Testis (tissue), 2 donors: ENCODE measurements at regions not wholly inside any gene's neighbourhood (a gene's known extent, or its start where the extent isn't known, plus 50 kb on each side); places are given as distances from the start of the nearest gene placed in this dataset.

Experiments used
- POLR2A ChIP-seq: fragments of 450-650 bp; IDR thresholded peaks from one replicate; pipeline ENCODE4 v1.6.1; 2017; ENCODE audit warnings: antibody characterized with exemption, mild to moderate bottlenecking, moderate library complexity
- TF ChIP-seq, protein P1 (sequence below), 3 experiments: fragments of 450-650 bp in 2 of 3; fragments of 200-600 bp in 1 of 3; sonication (generic) in 1 of 3; IDR thresholded peaks; one replicate each; pipeline ENCODE4 v1.5.1; 2016 to 2019; ENCODE audit warnings: antibody characterized with exemption in 3 of 3, mild to moderate bottlenecking in 2 of 3, moderate library complexity in 1 of 3

DNA sequence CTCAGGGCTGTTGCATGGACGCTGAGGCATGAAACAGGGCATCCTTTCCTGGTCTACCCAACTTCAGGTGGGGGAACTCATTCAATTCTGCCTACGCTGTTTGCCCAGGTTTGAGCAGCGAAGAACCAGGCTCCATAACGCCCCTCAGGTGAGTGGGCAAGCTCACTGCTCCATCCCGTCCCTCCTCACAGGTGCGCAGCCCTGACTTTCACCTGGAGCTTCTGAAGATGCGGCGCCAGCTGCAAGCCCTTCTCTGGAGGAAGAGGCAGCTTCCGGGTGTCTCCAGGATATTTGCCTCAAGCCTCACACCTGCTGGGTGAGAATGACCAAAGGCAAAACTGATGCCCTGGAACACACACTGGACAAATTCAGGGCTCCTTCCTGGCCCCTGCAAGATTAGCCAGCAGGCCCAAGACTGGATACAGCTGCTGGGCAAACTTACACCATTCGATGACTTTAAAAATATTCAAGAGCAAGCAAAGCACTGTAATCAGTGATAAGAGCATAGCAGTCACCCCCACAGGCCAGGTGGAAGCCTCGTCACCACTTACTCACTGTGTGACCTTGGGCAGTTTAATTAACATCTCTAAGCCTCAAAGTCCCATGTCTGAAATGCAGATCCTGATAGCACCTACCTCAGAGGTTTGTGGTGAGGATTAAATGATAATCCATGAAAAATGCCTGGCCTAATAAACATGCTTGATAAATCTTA lies 97.7 kb downstream of the GYPC start:
- TF ChIP-seq, protein P1, sequence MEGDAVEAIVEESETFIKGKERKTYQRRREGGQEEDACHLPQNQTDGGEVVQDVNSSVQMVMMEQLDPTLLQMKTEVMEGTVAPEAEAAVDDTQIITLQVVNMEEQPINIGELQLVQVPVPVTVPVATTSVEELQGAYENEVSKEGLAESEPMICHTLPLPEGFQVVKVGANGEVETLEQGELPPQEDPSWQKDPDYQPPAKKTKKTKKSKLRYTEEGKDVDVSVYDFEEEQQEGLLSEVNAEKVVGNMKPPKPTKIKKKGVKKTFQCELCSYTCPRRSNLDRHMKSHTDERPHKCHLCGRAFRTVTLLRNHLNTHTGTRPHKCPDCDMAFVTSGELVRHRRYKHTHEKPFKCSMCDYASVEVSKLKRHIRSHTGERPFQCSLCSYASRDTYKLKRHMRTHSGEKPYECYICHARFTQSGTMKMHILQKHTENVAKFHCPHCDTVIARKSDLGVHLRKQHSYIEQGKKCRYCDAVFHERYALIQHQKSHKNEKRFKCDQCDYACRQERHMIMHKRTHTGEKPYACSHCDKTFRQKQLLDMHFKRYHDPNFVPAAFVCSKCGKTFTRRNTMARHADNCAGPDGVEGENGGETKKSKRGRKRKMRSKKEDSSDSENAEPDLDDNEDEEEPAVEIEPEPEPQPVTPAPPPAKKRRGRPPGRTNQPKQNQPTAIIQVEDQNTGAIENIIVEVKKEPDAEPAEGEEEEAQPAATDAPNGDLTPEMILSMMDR (IDR thresholded peaks at IDR 0.05), result no peak
- no peak for TF ChIP-seq POLR2A
